Smooth muscle cell (in vitro differentiated cells): ENCODE measurements at regions not wholly inside any gene's neighbourhood (a gene's known extent, or its start where the extent isn't known, plus 50 kb on each side); places are given as distances from the start of the nearest gene placed in this dataset.

Experiments
- DNase-seq: peaks from one replicate; lab custom pipeline; 2025; ENCODE audit not compliant: unreplicated experiment; lab: John Stamatoyannopoulos, UW
- H2AFZ ChIP-seq: fragments of 200-600 bp; sonication (generic); 2 replicates; pipeline ENCODE4 v1.6.0; 2016; ENCODE audit warnings: antibody characterized with exemption, low read depth, mild to moderate bottlenecking
- H3F3A ChIP-seq: fragments of 200-600 bp; sonication (generic); 2 replicates; pipeline ENCODE4 v1.6.0; 2017; ENCODE audit warnings: antibody characterized with exemption, low read depth
- H3K27ac ChIP-seq: fragments of 200-600 bp; sonication (generic); 2 replicates; pipeline ENCODE4 v1.5.1; 2016; ENCODE audit warnings: low read depth, mild to moderate bottlenecking
- H3K27me3 ChIP-seq: fragments of 200-600 bp; sonication (generic); 2 replicates; pipeline ENCODE4 v1.6.1; 2016; ENCODE audit warnings: low read depth, mild to moderate bottlenecking
- H3K36me3 ChIP-seq: fragments of 200-600 bp; sonication (generic); 2 replicates; pipeline ENCODE4 v1.5.1; 2016; ENCODE audit warnings: low read depth
- H3K4me1 ChIP-seq: fragments of 200-600 bp; sonication (generic); 2 replicates; pipeline ENCODE4 v1.5.1; 2016; ENCODE audit warnings: low read depth
- H3K4me2 ChIP-seq: fragments of 200-600 bp; sonication (generic); 2 replicates; pipeline ENCODE4 v1.6.0; 2016; ENCODE audit warnings: mild to moderate bottlenecking
- H3K4me3 ChIP-seq: fragments of 200-600 bp; sonication (generic); 2 replicates; pipeline ENCODE4 v1.5.1; 2016; ENCODE audit warnings: mild to moderate bottlenecking
- H3K79me2 ChIP-seq: fragments of 200-600 bp; sonication (generic); 2 replicates; pipeline ENCODE4 v1.6.0; 2016; ENCODE audit warnings: low read depth, mild to moderate bottlenecking
- H3K9ac ChIP-seq: fragments of 200-600 bp; sonication (generic); 2 replicates; pipeline ENCODE4 v1.6.0; 2016; ENCODE audit warnings: low read depth
- H3K9me3 ChIP-seq: fragments of 200-600 bp; sonication (generic); replicated peaks from 2 replicates; pipeline ENCODE4 v1.5.1; 2016; ENCODE audit warnings: low read depth
- H4K20me1 ChIP-seq: fragments of 200-600 bp; sonication (generic); 2 replicates; pipeline ENCODE4 v1.6.0; 2016; ENCODE audit warnings: low read depth
- WGBS: methylation state at CpG from one replicate; pipeline ENCODE4 v1.1.7; 2016; ENCODE audit warnings: low lambda C conversion rate; 5-methylcytosine and 5-hydroxymethylcytosine counted together
- TF ChIP-seq, protein P1 (sequence below): fragments of 200-600 bp; sonication (generic); IDR thresholded peaks from 2 replicates; pipeline ENCODE4 v1.5.1; 2017; ENCODE audit warnings: borderline replicate concordance, mild to moderate bottlenecking, antibody characterized with exemption; ENCODE audit not compliant: insufficient read depth, poor library complexity, severe bottlenecking

- Histone ChIP-seq H3K27me3 (no peaks in the 10 kb centered on the region), H4K20me1 (no peaks in the 10 kb centered on the region), H3K4me2 (no peak overlapping the region), H3K9me3 (no peaks in the 10 kb centered on the region), H3K9ac (no peak overlapping the region), H3K27ac (no peak overlapping the region), H3K36me3 (no peaks in the 10 kb centered on the region), H3K4me3 (no peak overlapping the region), H3K79me2 (no peaks in the 10 kb centered on the region), H3F3A (no peaks in the 10 kb centered on the region), H3K4me1 (no peaks in the 10 kb centered on the region), H2AFZ (no peak overlapping the region)
- 78% methylated on average over 11 of the region's 11 CpGs for WGBS
- no peak for DNase-seq
- TF ChIP-seq, protein P1, sequence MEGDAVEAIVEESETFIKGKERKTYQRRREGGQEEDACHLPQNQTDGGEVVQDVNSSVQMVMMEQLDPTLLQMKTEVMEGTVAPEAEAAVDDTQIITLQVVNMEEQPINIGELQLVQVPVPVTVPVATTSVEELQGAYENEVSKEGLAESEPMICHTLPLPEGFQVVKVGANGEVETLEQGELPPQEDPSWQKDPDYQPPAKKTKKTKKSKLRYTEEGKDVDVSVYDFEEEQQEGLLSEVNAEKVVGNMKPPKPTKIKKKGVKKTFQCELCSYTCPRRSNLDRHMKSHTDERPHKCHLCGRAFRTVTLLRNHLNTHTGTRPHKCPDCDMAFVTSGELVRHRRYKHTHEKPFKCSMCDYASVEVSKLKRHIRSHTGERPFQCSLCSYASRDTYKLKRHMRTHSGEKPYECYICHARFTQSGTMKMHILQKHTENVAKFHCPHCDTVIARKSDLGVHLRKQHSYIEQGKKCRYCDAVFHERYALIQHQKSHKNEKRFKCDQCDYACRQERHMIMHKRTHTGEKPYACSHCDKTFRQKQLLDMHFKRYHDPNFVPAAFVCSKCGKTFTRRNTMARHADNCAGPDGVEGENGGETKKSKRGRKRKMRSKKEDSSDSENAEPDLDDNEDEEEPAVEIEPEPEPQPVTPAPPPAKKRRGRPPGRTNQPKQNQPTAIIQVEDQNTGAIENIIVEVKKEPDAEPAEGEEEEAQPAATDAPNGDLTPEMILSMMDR: no peak
These were observed 141.1 kb downstream of the C11orf91 start for GRCh38 chr11:33559567-33559966.

GRCh38 chr11:33558097-33558496 is 142.5 kb downstream of the C11orf91 start:
- H3K9ac ChIP-seq: no peak overlapping the region
- H2AFZ ChIP-seq: no peak overlapping the region
- H3F3A ChIP-seq: no peaks in the 10 kb centered on the region
- H3K4me3 ChIP-seq: no peak overlapping the region
- TF ChIP-seq, protein P1: no peak
- H3K79me2 ChIP-seq: no peaks in the 10 kb centered on the region
- H4K20me1 ChIP-seq: no peaks in the 10 kb centered on the region
- H3K4me1 ChIP-seq: no peaks in the 10 kb centered on the region
- no peaks in the 10 kb centered on the region for H3K36me3 ChIP-seq
- 96% methylated on average over 7 of the region's 7 CpGs for WGBS
- no peak for DNase-seq
- no peak overlapping the region for H3K4me2 ChIP-seq
- no peaks in the 10 kb centered on the region for H3K9me3 ChIP-seq
- H3K27ac ChIP-seq: no peak overlapping the region
- no peaks in the 10 kb centered on the region for H3K27me3 ChIP-seq

DNA sequence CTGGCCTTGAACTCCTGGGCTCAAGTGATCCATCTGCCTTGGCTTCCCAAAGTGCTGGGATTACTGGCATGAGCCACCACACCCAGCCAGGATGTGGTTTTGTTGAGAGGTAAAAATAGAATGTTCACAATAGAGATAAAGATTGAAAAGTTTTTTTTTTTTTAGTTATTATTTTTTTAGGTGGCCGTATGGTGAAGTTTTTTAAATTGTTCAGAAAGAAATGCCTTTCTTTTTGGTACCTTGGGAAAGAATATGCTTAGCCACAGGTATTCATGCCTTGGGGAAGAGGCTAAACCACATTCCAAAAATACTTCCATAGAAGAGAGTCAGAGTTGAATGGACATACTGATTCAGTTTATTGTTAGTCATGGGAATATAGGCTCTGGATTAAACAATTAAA is 143.4 kb downstream of the C11orf91 start:
- DNase-seq: no peak

DNA sequence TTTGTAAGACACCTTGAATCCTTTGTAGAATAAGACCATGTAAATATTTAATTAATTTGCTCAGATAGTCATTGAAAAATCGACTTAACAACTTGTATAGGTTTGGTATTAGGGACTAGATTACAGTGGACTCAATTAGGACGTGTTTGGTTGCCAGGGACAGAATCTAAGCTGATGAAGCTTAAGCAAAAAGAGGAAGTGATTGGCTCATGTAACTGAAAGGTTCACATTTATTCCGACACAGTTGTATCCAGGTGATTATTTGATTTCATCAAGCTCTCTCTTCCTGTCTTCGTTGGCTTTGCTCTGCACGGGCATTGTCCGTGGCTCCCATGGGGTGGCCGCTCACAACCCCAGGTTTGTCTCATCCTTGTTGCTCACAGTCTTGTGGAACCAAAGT is 146.4 kb downstream of the C11orf91 start:
- no peak for DNase-seq
- no peak overlapping the region for H2AFZ ChIP-seq
- no peak overlapping the region for H3K27ac ChIP-seq
- no peaks in the 10 kb centered on the region for H3K9me3 ChIP-seq
- TF ChIP-seq, protein P1: no peak
- H3K36me3 ChIP-seq: no peaks in the 10 kb centered on the region
- H3K4me2 ChIP-seq: no peak overlapping the region
- no peaks in the 10 kb centered on the region for H3K79me2 ChIP-seq
- WGBS: 90% methylated on average over 7 of the region's 7 CpGs
- no peaks in the 10 kb centered on the region for H4K20me1 ChIP-seq
- no peaks in the 10 kb centered on the region for H3F3A ChIP-seq
- no peaks in the 10 kb centered on the region for H3K4me1 ChIP-seq
- no peak overlapping the region for H3K9ac ChIP-seq
- H3K27me3 ChIP-seq: peaks cover 2% of the 10 kb centered on the region
- H3K4me3 ChIP-seq: no peak overlapping the region

More for the DNA sequence above, 143.4 kb downstream of the C11orf91 start:
- WGBS: 41% methylated on average over 1 of the region's 1 CpG
- Histone ChIP-seq H3K4me1 (no peaks in the 10 kb centered on the region), H3K9me3 (no peaks in the 10 kb centered on the region), H3K27me3 (no peaks in the 10 kb centered on the region), H3K9ac (no peak overlapping the region), H3K79me2 (no peaks in the 10 kb centered on the region), H2AFZ (no peak overlapping the region), H3K27ac (no peak overlapping the region), H4K20me1 (no peaks in the 10 kb centered on the region), H3K4me2 (no peak overlapping the region), H3K36me3 (no peaks in the 10 kb centered on the region), H3K4me3 (no peak overlapping the region), H3F3A (no peaks in the 10 kb centered on the region)
- TF ChIP-seq, protein P1: no peak
